HCT116 (cell line): ENCODE measurements at regions not wholly inside any gene's neighbourhood (a gene's known extent, or its start where the extent isn't known, plus 50 kb on each side); places are given as distances from the start of the nearest gene placed in this dataset.

Source experiments
- ATAC-seq: fragments of 200-7000 bp; cut with Tn5 transposase; 2 replicates; pipeline ENCODE4 v1.9.1; 2020; ENCODE audit warnings: mild to moderate bottlenecking, moderate library complexity
- BruUV-seq: library from RNA; stranded (reverse); fragments of 400-500 nt; replicated peaks from 2 replicates; lab custom pipeline; 2021; lab: Mats Ljungman, UMichigan
- CTCF ChIA-PET: fragments of 300-600 bp; sonication (Branson Sonifier 250); formaldehyde crosslinking; loops from one replicate; lab custom pipeline; 2021; ENCODE audit warnings: antibody characterized with exemption; lab: Charles Lee
- POLR2A ChIA-PET: fragments of 300-600, 350-600 bp; sonication (Branson Sonifier 250); formaldehyde crosslinking; loops from one replicate; lab custom pipeline; 2021; ENCODE audit warnings: antibody characterized with exemption; lab: Charles Lee
- RAD21 ChIA-PET, 2 experiments: fragments of 300-600 bp; sonication (Branson Sonifier 250); formaldehyde crosslinking; loops; one replicate each; lab custom pipeline; 2023; ENCODE audit warnings: low total read pairs in 2 of 2; ENCODE audit not compliant: uncharacterized antibody in 2 of 2, unreplicated experiment in 2 of 2, low non-redundant PET in 1 of 2; lab: Charles Lee
- DNase-seq: peaks from one replicate; pipeline ENCODE4 v3.0.0-alpha.2; 2010; ENCODE audit warnings: low read depth, low spot score
- H2AFZ ChIP-seq: fragments of 200-600 bp; shearing (Covaris generic), sonication (generic); 2 replicates; pipeline ENCODE4 v1.6.1; 2017; ENCODE audit warnings: low read depth, mixed run types, mixed read lengths, antibody characterized with exemption, low read length; ENCODE audit not compliant: poor library complexity, severe bottlenecking
- H3K27ac ChIP-seq: 2 replicates; pipeline ENCODE4 v1.5.1; 2012; ENCODE audit warnings: low read depth, low read length
- H3K27me3 ChIP-seq: fragments of 200-600 bp; sonication (generic); 2 replicates; pipeline ENCODE4 v1.6.1; 2016; ENCODE audit warnings: mixed run types, low read length, mixed read lengths; ENCODE audit not compliant: insufficient read depth
- H3K36me3 ChIP-seq, 2 experiments: fragments of 200-500 bp in 1 of 2; fragments of 200-600 bp in 1 of 2; sonication (Bioruptor generic) in 1 of 2; sonication (generic) in 1 of 2; 2 replicates each; pipeline versions ENCODE4 v1.5.1 to v1.6.1; 2014 to 2016; ENCODE audit warnings: low read length in 2 of 2, inconsistent platforms in 1 of 2, mixed read lengths in 1 of 2, mixed run types in 1 of 2; ENCODE audit not compliant: insufficient read depth in 2 of 2, control insufficient read depth in 1 of 2
- H3K4me1 ChIP-seq, 2 experiments: fragments of 200-600 bp in 1 of 2; sonication (generic) in 1 of 2; 2 replicates each; pipeline versions ENCODE4 v1.5.1 to v1.6.1; 2012 to 2017; ENCODE audit warnings: low read length in 2 of 2, inconsistent platforms in 1 of 2, mild to moderate bottlenecking in 1 of 2, mixed read lengths in 1 of 2, mixed run types in 1 of 2, moderate library complexity in 1 of 2; ENCODE audit not compliant: insufficient read depth in 2 of 2, control insufficient read depth in 1 of 2
- H3K4me2 ChIP-seq: fragments of 200-600 bp; sonication (generic); 2 replicates; pipeline ENCODE4 v1.6.1; 2017; ENCODE audit warnings: mixed run types, low read length, mixed read lengths
- H3K4me3 ChIP-seq, 2 experiments: fragments of 200-600 bp in 1 of 2; sonication (generic) in 1 of 2; replicated peaks in 1 of 2; 2 replicates each; pipeline ENCODE4 v1.5.1; 2011 to 2016; ENCODE audit warnings: low read length in 2 of 2, control low read depth in 1 of 2, low read depth in 1 of 2, mild to moderate bottlenecking in 1 of 2, mixed read lengths in 1 of 2, mixed run types in 1 of 2
- H3K79me2 ChIP-seq: fragments of 200-600 bp; sonication (generic); 2 replicates; pipeline ENCODE4 v1.6.1; 2017; ENCODE audit warnings: mild to moderate bottlenecking, mixed run types, low read length, moderate library complexity, mixed read lengths; ENCODE audit not compliant: insufficient read depth
- H3K9ac ChIP-seq: fragments of 200-600 bp; sonication (generic); 2 replicates; pipeline ENCODE4 v1.6.1; 2016; ENCODE audit warnings: low read length, mixed read lengths
- H3K9me2 ChIP-seq: fragments of 200-600 bp; sonication (generic), shearing (Covaris generic); 2 replicates; pipeline ENCODE4 v1.6.1; 2017; ENCODE audit warnings: mixed run types, mild to moderate bottlenecking, moderate library complexity; ENCODE audit not compliant: insufficient read depth
- H3K9me3 ChIP-seq, 2 experiments: fragments of 200-500 bp in 1 of 2; fragments of 200-600 bp in 1 of 2; sonication (Bioruptor generic) in 1 of 2; sonication (generic) in 1 of 2; 2 replicates each; pipeline ENCODE4 v1.6.1; 2014 to 2017; ENCODE audit warnings: low read length in 2 of 2, mixed read lengths in 2 of 2, inconsistent platforms in 1 of 2, low read depth in 1 of 2, mild to moderate bottlenecking in 1 of 2, mixed run types in 1 of 2, moderate library complexity in 1 of 2; ENCODE audit not compliant: control insufficient read depth in 1 of 2, insufficient read depth in 1 of 2
- H4K20me1 ChIP-seq: fragments of 200-600 bp; sonication (generic), shearing (Covaris generic); 2 replicates; pipeline ENCODE4 v1.6.1; 2017; ENCODE audit warnings: mixed run types, mild to moderate bottlenecking, moderate library complexity; ENCODE audit not compliant: insufficient read depth
- CBX3 ChIP-seq: IDR thresholded peaks from 2 replicates; pipeline ENCODE4 v1.6.1; 2012; ENCODE audit warnings: low read depth
- CEBPB ChIP-seq: IDR thresholded peaks from 2 replicates; pipeline ENCODE4 v1.6.1; 2012; ENCODE audit warnings: low read depth
- EGR1 ChIP-seq: IDR thresholded peaks from 2 replicates; pipeline ENCODE4 v1.6.1; 2012; ENCODE audit warnings: low read depth
- EZH2 ChIP-seq: fragments of 200-600 bp; sonication (generic); IDR thresholded peaks from 2 replicates; pipeline ENCODE4 v1.6.1; 2017; ENCODE audit warnings: antibody characterized with exemption, mixed run types
- EZH2phosphoT487 ChIP-seq: fragments of 200-600 bp; IDR thresholded peaks from 2 replicates; pipeline ENCODE4 v1.6.1; 2018; ENCODE audit warnings: antibody characterized with exemption, borderline replicate concordance
- FOSL1 ChIP-seq: IDR thresholded peaks from 2 replicates; pipeline ENCODE4 v1.6.1; 2012; ENCODE audit warnings: low read depth
- JUND ChIP-seq: IDR thresholded peaks from 2 replicates; pipeline ENCODE4 v1.6.1; 2012
- MAX ChIP-seq: IDR thresholded peaks from 2 replicates; pipeline ENCODE4 v1.6.1; 2012
- POLR2A ChIP-seq: IDR thresholded peaks from 2 replicates; pipeline ENCODE4 v1.7.0; 2011; ENCODE audit warnings: borderline replicate concordance; ENCODE audit not compliant: insufficient read depth, insufficient read length; ENCODE audit errors: extremely low read depth
- POLR2AphosphoS5 ChIP-seq: IDR thresholded peaks from 2 replicates; pipeline ENCODE4 v1.6.1; 2011; ENCODE audit warnings: mild to moderate bottlenecking, low read depth, low read length, moderate library complexity
- RAD21 ChIP-seq: IDR thresholded peaks from 2 replicates; pipeline ENCODE4 v1.6.1; 2012; ENCODE audit warnings: low read depth, mild to moderate bottlenecking
- SIN3A ChIP-seq: IDR thresholded peaks from 2 replicates; pipeline ENCODE4 v1.6.1; 2012; ENCODE audit warnings: low read depth
- SP1 ChIP-seq: IDR thresholded peaks from 2 replicates; pipeline ENCODE4 v1.6.1; 2012; ENCODE audit warnings: low read depth
- SRF ChIP-seq: IDR thresholded peaks from 2 replicates; pipeline ENCODE4 v1.6.1; 2012; ENCODE audit warnings: low read depth
- YY1 ChIP-seq: IDR thresholded peaks from 2 replicates; pipeline ENCODE4 v1.6.1; 2011; ENCODE audit warnings: low read length, low read depth, moderate library complexity, mild to moderate bottlenecking; ENCODE audit not compliant: insufficient replicate concordance; ENCODE audit errors: extremely low read depth
- ZFX ChIP-seq: fragments of 450-650 bp; IDR thresholded peaks from 2 replicates; pipeline ENCODE4 v1.6.1; 2017
- ZNF274 ChIP-seq: fragments of 200-500 bp; sonication (Bioruptor generic); IDR thresholded peaks from 2 replicates; pipeline ENCODE4 v1.6.1; 2014; ENCODE audit warnings: mild to moderate bottlenecking, low read depth, low read length, inconsistent platforms
- intact Hi-C: fragments of 100-400 bp; cut with micrococcal nuclease; formaldehyde crosslinking; loops from 2 replicates; pipeline ENCODE4 v1.10.0; 2022
- TF ChIP-seq, protein P1 (sequence below): IDR thresholded peaks from 2 replicates; pipeline ENCODE4 v1.6.1; 2011; ENCODE audit warnings: mild to moderate bottlenecking, low read length, moderate library complexity; ENCODE audit not compliant: insufficient replicate concordance; ENCODE audit errors: extremely low read depth
- TF ChIP-seq, protein P2 (sequence below): IDR thresholded peaks from 2 replicates; pipeline ENCODE4 v1.6.1; 2012; ENCODE audit warnings: low read depth
- TF ChIP-seq, protein P3 (sequence below), 3 experiments: fragments of 200-600 bp in 1 of 3; sonication (generic) in 1 of 3; IDR thresholded peaks in 2 of 3; conservative IDR thresholded peaks in 1 of 3; 2 replicates each; pipeline ENCODE4 v1.5.1; 2012 to 2017; ENCODE audit warnings: low read depth in 2 of 3, low read length in 2 of 3, antibody characterized with exemption in 1 of 3, borderline replicate concordance in 1 of 3, control low read depth in 1 of 3, mild to moderate bottlenecking in 1 of 3, mixed read lengths in 1 of 3, mixed run types in 1 of 3, moderate library complexity in 1 of 3; ENCODE audit not compliant: insufficient read depth in 1 of 3

GRCh38 chr4:128427832-128428366 is 140.3 kb upstream of the PGRMC2 start:
- H2AFZ ChIP-seq = peak overlapping the region; percentile 99
- CTCF ChIA-PET = interaction anchor here (0.6 to 2.1 kb wide), 7 partner anchors 9 to 237 kb away, joined by 3 to 17 read pairs (median 3); no protein-coding TSS in a partner anchor
- TF ChIP-seq EZH2 (no peak), POLR2A (no peak), CBX3 (peak; percentile 63; the same call in 1 of the 2 replicates), RAD21 (peak; percentile 81), MAX (peak; percentile 48; the same call in 1 of the 2 replicates), CEBPB (0 out of 2 replicates have a peak, but pooled peaks have one; percentile 20), ZFX (no peak), POLR2AphosphoS5 (peak; percentile 37; the same call in 1 of the 2 replicates), SIN3A (no peak), ZNF274 (no peak), YY1 (no peak), SRF (peak; percentile 22; the same call in 1 of the 2 replicates), EGR1 (no peak), FOSL1 (no peak), EZH2phosphoT487 (no peak), SP1 (peak; percentile 62), JUND (no peak)
- TF ChIP-seq, protein P1, sequence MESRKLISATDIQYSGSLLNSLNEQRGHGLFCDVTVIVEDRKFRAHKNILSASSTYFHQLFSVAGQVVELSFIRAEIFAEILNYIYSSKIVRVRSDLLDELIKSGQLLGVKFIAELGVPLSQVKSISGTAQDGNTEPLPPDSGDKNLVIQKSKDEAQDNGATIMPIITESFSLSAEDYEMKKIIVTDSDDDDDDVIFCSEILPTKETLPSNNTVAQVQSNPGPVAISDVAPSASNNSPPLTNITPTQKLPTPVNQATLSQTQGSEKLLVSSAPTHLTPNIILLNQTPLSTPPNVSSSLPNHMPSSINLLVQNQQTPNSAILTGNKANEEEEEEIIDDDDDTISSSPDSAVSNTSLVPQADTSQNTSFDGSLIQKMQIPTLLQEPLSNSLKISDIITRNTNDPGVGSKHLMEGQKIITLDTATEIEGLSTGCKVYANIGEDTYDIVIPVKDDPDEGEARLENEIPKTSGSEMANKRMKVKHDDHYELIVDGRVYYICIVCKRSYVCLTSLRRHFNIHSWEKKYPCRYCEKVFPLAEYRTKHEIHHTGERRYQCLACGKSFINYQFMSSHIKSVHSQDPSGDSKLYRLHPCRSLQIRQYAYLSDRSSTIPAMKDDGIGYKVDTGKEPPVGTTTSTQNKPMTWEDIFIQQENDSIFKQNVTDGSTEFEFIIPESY = no peak
- TF ChIP-seq, protein P2, sequence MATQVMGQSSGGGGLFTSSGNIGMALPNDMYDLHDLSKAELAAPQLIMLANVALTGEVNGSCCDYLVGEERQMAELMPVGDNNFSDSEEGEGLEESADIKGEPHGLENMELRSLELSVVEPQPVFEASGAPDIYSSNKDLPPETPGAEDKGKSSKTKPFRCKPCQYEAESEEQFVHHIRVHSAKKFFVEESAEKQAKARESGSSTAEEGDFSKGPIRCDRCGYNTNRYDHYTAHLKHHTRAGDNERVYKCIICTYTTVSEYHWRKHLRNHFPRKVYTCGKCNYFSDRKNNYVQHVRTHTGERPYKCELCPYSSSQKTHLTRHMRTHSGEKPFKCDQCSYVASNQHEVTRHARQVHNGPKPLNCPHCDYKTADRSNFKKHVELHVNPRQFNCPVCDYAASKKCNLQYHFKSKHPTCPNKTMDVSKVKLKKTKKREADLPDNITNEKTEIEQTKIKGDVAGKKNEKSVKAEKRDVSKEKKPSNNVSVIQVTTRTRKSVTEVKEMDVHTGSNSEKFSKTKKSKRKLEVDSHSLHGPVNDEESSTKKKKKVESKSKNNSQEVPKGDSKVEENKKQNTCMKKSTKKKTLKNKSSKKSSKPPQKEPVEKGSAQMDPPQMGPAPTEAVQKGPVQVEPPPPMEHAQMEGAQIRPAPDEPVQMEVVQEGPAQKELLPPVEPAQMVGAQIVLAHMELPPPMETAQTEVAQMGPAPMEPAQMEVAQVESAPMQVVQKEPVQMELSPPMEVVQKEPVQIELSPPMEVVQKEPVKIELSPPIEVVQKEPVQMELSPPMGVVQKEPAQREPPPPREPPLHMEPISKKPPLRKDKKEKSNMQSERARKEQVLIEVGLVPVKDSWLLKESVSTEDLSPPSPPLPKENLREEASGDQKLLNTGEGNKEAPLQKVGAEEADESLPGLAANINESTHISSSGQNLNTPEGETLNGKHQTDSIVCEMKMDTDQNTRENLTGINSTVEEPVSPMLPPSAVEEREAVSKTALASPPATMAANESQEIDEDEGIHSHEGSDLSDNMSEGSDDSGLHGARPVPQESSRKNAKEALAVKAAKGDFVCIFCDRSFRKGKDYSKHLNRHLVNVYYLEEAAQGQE = no peak
- TF ChIP-seq, protein P3, sequence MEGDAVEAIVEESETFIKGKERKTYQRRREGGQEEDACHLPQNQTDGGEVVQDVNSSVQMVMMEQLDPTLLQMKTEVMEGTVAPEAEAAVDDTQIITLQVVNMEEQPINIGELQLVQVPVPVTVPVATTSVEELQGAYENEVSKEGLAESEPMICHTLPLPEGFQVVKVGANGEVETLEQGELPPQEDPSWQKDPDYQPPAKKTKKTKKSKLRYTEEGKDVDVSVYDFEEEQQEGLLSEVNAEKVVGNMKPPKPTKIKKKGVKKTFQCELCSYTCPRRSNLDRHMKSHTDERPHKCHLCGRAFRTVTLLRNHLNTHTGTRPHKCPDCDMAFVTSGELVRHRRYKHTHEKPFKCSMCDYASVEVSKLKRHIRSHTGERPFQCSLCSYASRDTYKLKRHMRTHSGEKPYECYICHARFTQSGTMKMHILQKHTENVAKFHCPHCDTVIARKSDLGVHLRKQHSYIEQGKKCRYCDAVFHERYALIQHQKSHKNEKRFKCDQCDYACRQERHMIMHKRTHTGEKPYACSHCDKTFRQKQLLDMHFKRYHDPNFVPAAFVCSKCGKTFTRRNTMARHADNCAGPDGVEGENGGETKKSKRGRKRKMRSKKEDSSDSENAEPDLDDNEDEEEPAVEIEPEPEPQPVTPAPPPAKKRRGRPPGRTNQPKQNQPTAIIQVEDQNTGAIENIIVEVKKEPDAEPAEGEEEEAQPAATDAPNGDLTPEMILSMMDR (IDR thresholded peaks at IDR 0.05 in 2 of 3, conservative IDR thresholded peaks at IDR 0.05 in 1 of 3; ENCODE audit: borderline replicate concordance in 1 of 3, insufficient read depth in 1 of 3, low read depth in 2 of 3, low read length in 2 of 3) = peak; percentile 46 to 71 (median 68); a peak in 5 of 6 replicates

More at GRCh38 chr4:128427832-128428366, 140.3 kb upstream of the PGRMC2 start:
- no peaks in the 10 kb centered on the region for H4K20me1 ChIP-seq
- no peaks in the 10 kb centered on the region for H3K36me3 ChIP-seq
- peak overlapping the region; percentile 6; the same call in 1 of the 2 replicates for H3K27ac ChIP-seq
- intact Hi-C loops = no loop called here
- peaks cover 3 to 15% of the 10 kb centered on the region in 2 experiments; a peak in 3 of 4 replicates for H3K4me1 ChIP-seq
- peak overlapping the region; percentile 19; a peak in 3 of 4 replicates for H3K4me3 ChIP-seq
- BruUV-seq = no TSS peak
- no peaks in the 10 kb centered on the region for H3K9me3 ChIP-seq
- no peaks in the 10 kb centered on the region for H3K27me3 ChIP-seq
- DNase-seq (peak; percentile 86), ATAC-seq (peak; percentile 99)
- no peaks in the 10 kb centered on the region; the same call in 1 of the 2 replicates for H3K9me2 ChIP-seq
- H3K79me2 ChIP-seq = no peaks in the 10 kb centered on the region
- ChIA-PET POLR2A (no interaction called here), RAD21 (interaction anchor here in 1 of 2 experiments (1.0 to 1.5 kb wide), 2 partner anchors 27 to 40 kb away, joined by 3 to 4 read pairs; no protein-coding TSS in a partner anchor)
- H3K4me2 ChIP-seq = peak overlapping the region; percentile 66
- H3K9ac ChIP-seq = no peak overlapping the region
